ENCODE measurements at regions not wholly inside any gene's neighbourhood (a gene's known extent, or its start where the extent isn't known, plus 50 kb on each side); places are given as distances from the start of the nearest gene placed in this dataset.

GRCh38 chrX:39212456-39212855 is 411.2 kb downstream of the MID1IP1 start:
- H3K4me3 ChIP-seq = no peak overlapping the region
- TF ChIP-seq CTCF (IDR thresholded peaks at IDR 0.05 in 8 of 11, conservative IDR thresholded peaks at IDR 0.05 in 3 of 11) (no peak), POLR2AphosphoS5 (IDR thresholded peaks at IDR 0.05) (no peak), POLR2A (IDR thresholded peaks at IDR 0.05) (no peak)
- intact Hi-C loops (cut with DNase I; ENCODE audit: low total_unique reads) = no loop called here

GRCh38 chrX:39214387-39215126 is 413.3 kb downstream of the MID1IP1 start:
- Histone ChIP-seq H3K27me3 (replicated peaks in 1 of 7) (peaks cover 0 to 15% (median 0%) of the 10 kb centered on the region in 7 donors), H3K4me3 (no peak overlapping the region), H3K4me1 (no peaks in the 10 kb centered on the region), H3K27ac (no peak overlapping the region), H3K36me3 (no peaks in the 10 kb centered on the region), H3K9me3 (no peaks in the 10 kb centered on the region)
- no peak for DNase-seq
- intact Hi-C loops (cut with DNase I; ENCODE audit: low total_unique reads) = no loop called here
- no peak for TF ChIP-seq POLR2A (IDR thresholded peaks at IDR 0.05)
- TF ChIP-seq CTCF (IDR thresholded peaks at IDR 0.05 in 8 of 11, conservative IDR thresholded peaks at IDR 0.05 in 3 of 11) = no peak
- TF ChIP-seq POLR2AphosphoS5 (IDR thresholded peaks at IDR 0.05) = no peak
- WGBS, 5 donors = 54 to 82% (median 74%) methylated on average over 2 to 4 of the region's 4 CpGs

More at GRCh38 chrX:39212456-39212855, 411.2 kb downstream of the MID1IP1 start:
- Histone ChIP-seq H3K36me3 (no peaks in the 10 kb centered on the region), H3K27ac (no peak overlapping the region), H3K4me1 (no peaks in the 10 kb centered on the region), H3K9me3 (no peaks in the 10 kb centered on the region), H3K27me3 (replicated peaks in 1 of 7) (peaks cover 0 to 9% (median 0%) of the 10 kb centered on the region in 7 donors)
- 50 to 96% (median 83%) methylated on average over 2 of the region's 2 CpGs for WGBS, 5 donors
- no peak for DNase-seq

GRCh38 chrX:39220952-39221351 is 419.7 kb downstream of the MID1IP1 start:
- no peaks in the 10 kb centered on the region for H3K9me3 ChIP-seq
- H3K36me3 ChIP-seq = no peaks in the 10 kb centered on the region
- no peak overlapping the region for H3K27ac ChIP-seq
- H3K4me1 ChIP-seq = no peaks in the 10 kb centered on the region
- TF ChIP-seq POLR2A (IDR thresholded peaks at IDR 0.05) (no peak), CTCF (IDR thresholded peaks at IDR 0.05 in 8 of 11, conservative IDR thresholded peaks at IDR 0.05 in 3 of 11) (no peak), POLR2AphosphoS5 (IDR thresholded peaks at IDR 0.05) (no peak)
- H3K4me3 ChIP-seq = no peak overlapping the region
- peaks cover 0 to 6% (median 0%) of the 10 kb centered on the region in 7 donors for H3K27me3 ChIP-seq (replicated peaks in 1 of 7)
- no peak for DNase-seq
- WGBS, 5 donors = 71 to 83% (median 78%) methylated on average over 1 of the region's 1 CpG
- intact Hi-C loops (cut with DNase I; ENCODE audit: low total_unique reads) = no loop called here

- no peaks in the 10 kb centered on the region for H3K4me1 ChIP-seq
- WGBS, 5 donors = 58 to 100% (median 82%) methylated on average over 1 to 4 of the region's 4 CpGs
- no peaks in the 10 kb centered on the region for H3K9me3 ChIP-seq
- H3K27me3 ChIP-seq (replicated peaks in 1 of 7) = peaks cover 0 to 6% (median 0%) of the 10 kb centered on the region in 7 donors
- intact Hi-C loops (cut with DNase I; ENCODE audit: low total_unique reads) = no loop called here
- no peak overlapping the region for H3K4me3 ChIP-seq
- TF ChIP-seq CTCF (IDR thresholded peaks at IDR 0.05 in 8 of 11, conservative IDR thresholded peaks at IDR 0.05 in 3 of 11) (no peak), POLR2AphosphoS5 (IDR thresholded peaks at IDR 0.05) (no peak), POLR2A (IDR thresholded peaks at IDR 0.05) (no peak)
- H3K27ac ChIP-seq = no peak overlapping the region
- no peaks in the 10 kb centered on the region for H3K36me3 ChIP-seq
- no peak for DNase-seq
Observed at GRCh38 chrX:39222346-39223113, 421.3 kb downstream of the MID1IP1 start.

Data from spleen (tissue), 11 donors.